ENCODE measurements at regions not wholly inside any gene's neighbourhood (a gene's known extent, or its start where the extent isn't known, plus 50 kb on each side); places are given as distances from the start of the nearest gene placed in this dataset.

DNA sequence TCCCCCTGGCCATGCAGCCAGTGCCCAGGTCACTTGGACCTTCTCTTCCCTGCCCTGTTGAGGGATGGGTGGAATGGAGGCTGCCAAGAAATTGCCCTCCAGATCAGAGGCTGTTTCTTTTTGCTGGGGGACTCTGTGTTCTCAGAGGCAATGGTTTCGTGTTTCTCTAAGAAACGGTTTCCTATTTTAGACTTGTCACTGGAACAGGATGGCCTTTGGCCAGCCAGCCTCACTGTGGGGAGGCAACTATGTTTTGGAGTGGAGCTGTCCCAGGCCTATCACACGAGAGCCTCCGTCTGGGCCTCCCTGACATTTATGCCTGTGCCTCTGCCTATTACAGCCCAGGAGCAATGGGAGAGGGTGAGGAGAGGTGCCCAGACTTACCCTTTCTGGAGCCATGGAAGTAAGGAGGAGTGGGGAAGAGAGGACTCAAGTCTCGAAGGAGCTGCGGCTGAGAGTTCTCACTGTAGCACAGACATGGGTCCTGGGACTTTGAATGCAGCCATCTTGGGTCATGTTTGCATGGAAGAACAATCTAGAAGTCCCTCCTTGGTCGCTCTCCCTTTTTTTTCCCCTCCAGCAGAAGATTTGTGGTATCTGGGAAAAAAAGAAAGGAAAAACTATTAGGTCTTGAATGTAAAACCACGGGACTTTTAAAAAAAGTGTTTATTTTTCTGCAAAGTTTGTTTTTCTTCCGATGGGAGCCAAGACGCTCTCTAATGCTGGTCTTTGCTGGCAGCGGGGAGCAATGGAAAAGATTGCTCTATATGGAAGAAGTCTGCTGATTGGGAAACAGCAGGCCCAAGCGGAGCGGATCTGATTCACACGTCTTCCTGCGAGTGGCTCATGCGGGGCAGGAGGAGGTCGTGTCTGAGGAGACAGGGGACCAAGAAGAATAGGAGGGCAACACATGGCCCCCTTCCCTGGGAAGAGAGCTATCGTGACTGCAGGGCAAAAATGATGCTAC, 219.2 kb downstream of the FOXD2 start:
- Histone ChIP-seq H3K36me3 (replicated peaks in 1 of 2; ENCODE audit: control extremely low read depth in 1 of 2, control insufficient read depth in 1 of 2, extremely low read depth in 1 of 2, insufficient read depth in 2 of 2, low read length in 1 of 2) (no peaks in the 10 kb centered on the region), H3K27ac (ENCODE audit: low read length in 2 of 2) (no peak overlapping the region), H2AFZ (ENCODE audit: insufficient read depth, low read depth, low read length, poor library complexity, severe bottlenecking) (no peak overlapping the region), H3K4me2 (replicated peaks; ENCODE audit: low read depth, low read length, poor library complexity, severe bottlenecking) (no peak overlapping the region), H3K27me3 (replicated peaks in 1 of 4; ENCODE audit: control extremely low read depth in 1 of 4, control insufficient read depth in 3 of 4, insufficient read depth in 4 of 4, low read length in 3 of 4) (peaks cover 0 to 3% (median 1%) of the 10 kb centered on the region in 4 experiments), H3K9me3 (ENCODE audit: control extremely low read depth in 1 of 3, control insufficient read depth in 2 of 3, insufficient read depth in 1 of 3, low read length in 2 of 3) (no peaks in the 10 kb centered on the region), H3K4me3 (ENCODE audit: control extremely low read depth in 1 of 5, extremely low read depth in 1 of 5, insufficient read depth in 1 of 5, low read depth in 2 of 5, low read length in 4 of 5) (no peak overlapping the region), H4K20me1 (ENCODE audit: control insufficient read depth, insufficient read depth, low read length, poor library complexity, severe bottlenecking) (no peaks in the 10 kb centered on the region), H3K79me2 (ENCODE audit: control insufficient read depth, insufficient read depth, low read length) (no peaks in the 10 kb centered on the region), H3K4me1 (ENCODE audit: control insufficient read depth in 2 of 2, insufficient read depth in 2 of 2, low read length in 2 of 2) (no peaks in the 10 kb centered on the region), H3K9ac (ENCODE audit: low read length) (no peak overlapping the region)
- DNase-seq (no peak), ATAC-seq (ENCODE audit: low read depth) (no peak)
- no peak overlapping the region for H3K4me3 Mint-ChIP-seq
- no peak overlapping the region for H3K27ac Mint-ChIP-seq
- ChIA-PET POLR2A (no interaction called here), CTCF (no interaction called here)
- no peaks in the 10 kb centered on the region for H3K4me1 Mint-ChIP-seq
- intact Hi-C loops (cut with micrococcal nuclease): no loop called here
- TF ChIP-seq CTCF (IDR thresholded peaks at IDR 0.05) (no peak), EZH2 (IDR thresholded peaks at IDR 0.05; ENCODE audit: borderline replicate concordance, insufficient read depth, low read depth, low read length, poor library complexity, severe bottlenecking) (no peak)
- H3K27me3 Mint-ChIP-seq: peaks cover 35% of the 10 kb centered on the region
- no peaks in the 10 kb centered on the region for H3K9me3 Mint-ChIP-seq (ENCODE audit: insufficient read depth)
- WGBS (ENCODE audit: insufficient coverage): 90% methylated on average over 15 of the region's 18 CpGs

DNA sequence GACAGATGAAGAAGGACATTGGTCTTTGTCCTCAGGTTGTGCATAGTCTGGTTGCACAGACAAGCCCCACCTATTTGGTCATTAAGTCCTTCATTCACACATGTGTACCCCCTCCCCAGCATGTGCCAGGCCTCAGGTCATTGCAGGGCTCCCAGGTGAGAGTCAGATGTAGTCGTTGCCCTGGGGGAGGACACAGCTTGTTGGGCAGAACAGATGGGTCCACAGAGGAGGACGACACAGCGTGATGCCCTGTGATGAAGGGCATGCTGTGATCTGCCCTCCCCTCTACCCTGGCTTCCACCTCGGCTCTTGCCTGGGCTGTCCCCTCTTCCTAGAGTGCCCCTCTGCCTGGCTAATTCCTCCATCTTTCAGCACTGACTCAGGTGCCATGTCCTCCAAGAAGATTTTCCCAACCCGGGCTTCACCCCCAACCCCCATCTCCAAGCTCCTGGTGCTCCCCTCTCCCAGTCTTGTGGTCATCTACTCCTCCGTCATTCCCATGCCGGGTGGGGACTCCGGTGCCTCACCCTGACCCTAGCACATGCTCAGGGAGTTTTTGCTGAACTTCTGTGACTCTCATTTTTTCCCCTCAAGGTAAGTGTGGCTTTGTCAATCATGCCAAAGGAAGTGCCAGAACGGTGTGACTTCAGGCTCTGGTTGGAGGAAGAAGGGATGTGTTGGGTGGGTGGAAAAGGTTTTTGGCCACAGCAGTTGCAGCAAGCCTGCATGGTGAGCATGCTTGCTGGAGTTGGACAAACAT, 220.5 kb downstream of the FOXD2 start:
- DNase-seq (no peak), ATAC-seq (ENCODE audit: low read depth) (no peak)
- Mint-ChIP-seq H3K9me3 (ENCODE audit: insufficient read depth) (no peaks in the 10 kb centered on the region), H3K4me1 (no peaks in the 10 kb centered on the region), H3K4me3 (no peak overlapping the region), H3K27ac (no peak overlapping the region), H3K27me3 (peaks cover 35% of the 10 kb centered on the region)
- 75% methylated on average over 9 of the region's 9 CpGs for WGBS (ENCODE audit: insufficient coverage)
- ChIA-PET CTCF (no interaction called here), POLR2A (no interaction called here)
- H2AFZ ChIP-seq (ENCODE audit: insufficient read depth, low read depth, low read length, poor library complexity, severe bottlenecking): no peak overlapping the region
- intact Hi-C loops (cut with micrococcal nuclease): no loop called here
- no peaks in the 10 kb centered on the region for H3K4me1 ChIP-seq (ENCODE audit: control insufficient read depth in 2 of 2, insufficient read depth in 2 of 2, low read length in 2 of 2)
- H3K9ac ChIP-seq (ENCODE audit: low read length): no peak overlapping the region
- no peaks in the 10 kb centered on the region for H3K79me2 ChIP-seq (ENCODE audit: control insufficient read depth, insufficient read depth, low read length)
- no peaks in the 10 kb centered on the region for H4K20me1 ChIP-seq (ENCODE audit: control insufficient read depth, insufficient read depth, low read length, poor library complexity, severe bottlenecking)
- TF ChIP-seq CTCF (IDR thresholded peaks at IDR 0.05) (no peak), EZH2 (IDR thresholded peaks at IDR 0.05; ENCODE audit: borderline replicate concordance, insufficient read depth, low read depth, low read length, poor library complexity, severe bottlenecking) (no peak)
- no peak overlapping the region for H3K27ac ChIP-seq (ENCODE audit: low read length in 2 of 2)
- no peaks in the 10 kb centered on the region for H3K36me3 ChIP-seq (replicated peaks in 1 of 2; ENCODE audit: control extremely low read depth in 1 of 2, control insufficient read depth in 1 of 2, extremely low read depth in 1 of 2, insufficient read depth in 2 of 2, low read length in 1 of 2)
- no peaks in the 10 kb centered on the region for H3K9me3 ChIP-seq (ENCODE audit: control extremely low read depth in 1 of 3, control insufficient read depth in 2 of 3, insufficient read depth in 1 of 3, low read length in 2 of 3)
- no peak overlapping the region for H3K4me2 ChIP-seq (replicated peaks; ENCODE audit: low read depth, low read length, poor library complexity, severe bottlenecking)
- no peak overlapping the region for H3K4me3 ChIP-seq (ENCODE audit: control extremely low read depth in 1 of 5, extremely low read depth in 1 of 5, insufficient read depth in 1 of 5, low read depth in 2 of 5, low read length in 4 of 5)
- peaks cover 0 to 3% (median 1%) of the 10 kb centered on the region in 4 experiments for H3K27me3 ChIP-seq (replicated peaks in 1 of 4; ENCODE audit: control extremely low read depth in 1 of 4, control insufficient read depth in 3 of 4, insufficient read depth in 4 of 4, low read length in 3 of 4)

Measured in B cell (primary cell).